Fibroblast of lung (primary cell): ENCODE measurements at regions not wholly inside any gene's neighbourhood (a gene's known extent, or its start where the extent isn't known, plus 50 kb on each side); places are given as distances from the start of the nearest gene placed in this dataset.

Experiments used
- DNase-seq, 2 donors: peaks; one replicate each; pipeline versions ENCODE4 v3.0.0 to v3.0.0-alpha.2; 2010; ENCODE audit warnings: low read depth in 2 of 2
- H2AFZ ChIP-seq: 2 replicates; pipeline ENCODE4 v1.5.1; 2012; ENCODE audit warnings: low read length, control low read depth, inconsistent platforms
- H3K27ac ChIP-seq: 2 replicates; pipeline ENCODE4 v1.5.1; 2011; ENCODE audit warnings: low read length, control low read depth; ENCODE audit not compliant: insufficient read depth
- H3K27me3 ChIP-seq: 2 replicates; pipeline ENCODE4 v1.5.1; 2011; ENCODE audit warnings: mild to moderate bottlenecking, low read length; ENCODE audit not compliant: control insufficient read depth, insufficient read depth
- H3K36me3 ChIP-seq: 2 replicates; pipeline ENCODE4 v1.5.1; 2011; ENCODE audit warnings: low read length; ENCODE audit not compliant: control insufficient read depth, insufficient read depth
- H3K4me1 ChIP-seq: 2 replicates; pipeline ENCODE4 v1.5.1; 2011; ENCODE audit warnings: low read length; ENCODE audit not compliant: control insufficient read depth, insufficient read depth; ENCODE audit errors: extremely low read depth
- H3K4me2 ChIP-seq: 2 replicates; pipeline ENCODE4 v1.5.1; 2011; ENCODE audit warnings: low read length, control low read depth; ENCODE audit not compliant: insufficient read depth; ENCODE audit errors: extremely low read depth
- H3K4me3 ChIP-seq, 4 experiments: fragments of 200-600 bp in 1 of 4; sonication (generic) in 1 of 4; replicated peaks in 1 of 4; 2 replicates each; pipeline ENCODE4 v1.5.1; 2011 to 2016; ENCODE audit warnings: low read length in 4 of 4, low read depth in 3 of 4, mild to moderate bottlenecking in 3 of 4, control low read depth in 2 of 4, inconsistent platforms in 1 of 4, mixed read lengths in 1 of 4; ENCODE audit not compliant: insufficient read depth in 1 of 4; ENCODE audit errors: control extremely low read depth in 1 of 4
- H3K79me2 ChIP-seq: 2 replicates; pipeline ENCODE4 v1.5.1; 2012; ENCODE audit warnings: mild to moderate bottlenecking, low read length, inconsistent platforms; ENCODE audit not compliant: control insufficient read depth, insufficient read depth
- H3K9ac ChIP-seq: 2 replicates; pipeline ENCODE4 v1.5.1; 2011; ENCODE audit warnings: mild to moderate bottlenecking, low read length, control low read depth; ENCODE audit not compliant: insufficient read depth
- H3K9me3 ChIP-seq: 2 replicates; pipeline ENCODE4 v1.5.1; 2012; ENCODE audit warnings: low read depth, low read length; ENCODE audit not compliant: control insufficient read depth, insufficient read depth
- H4K20me1 ChIP-seq: 2 replicates; pipeline ENCODE4 v1.5.1; 2011; ENCODE audit warnings: low read length; ENCODE audit not compliant: control insufficient read depth, insufficient read depth; ENCODE audit errors: extremely low read depth
- CTCF ChIP-seq, 2 donors: IDR thresholded peaks in 1 of 2; conservative IDR thresholded peaks in 1 of 2; 1 replicate in 1 of 2; 2 replicates in 1 of 2; pipeline ENCODE4 v1.5.1; 2011 to 2012; ENCODE audit warnings: low read length in 2 of 2, control low read depth in 1 of 2, inconsistent platforms in 1 of 2, low read depth in 1 of 2, mild to moderate bottlenecking in 1 of 2
- EZH2 ChIP-seq: IDR thresholded peaks from 2 replicates; pipeline ENCODE4 v1.5.1; 2012; ENCODE audit warnings: low read length, control low read depth, mild to moderate bottlenecking; ENCODE audit errors: missing control alignments

- Histone ChIP-seq H3K4me2 (no peak overlapping the region), H4K20me1 (no peaks in the 10 kb centered on the region), H3K27ac (no peak overlapping the region), H3K27me3 (no peaks in the 10 kb centered on the region), H3K36me3 (no peaks in the 10 kb centered on the region), H3K9ac (no peak overlapping the region), H3K9me3 (no peaks in the 10 kb centered on the region), H2AFZ (no peak overlapping the region), H3K4me3 (no peak overlapping the region), H3K79me2 (no peaks in the 10 kb centered on the region), H3K4me1 (no peaks in the 10 kb centered on the region)
- no peak for DNase-seq
- TF ChIP-seq EZH2 (no peak), CTCF (conservative IDR thresholded peaks at IDR 0.05 in 1 of 2, IDR thresholded peaks at IDR 0.05 in 1 of 2; ENCODE audit: low read depth in 1 of 2, low read length in 2 of 2) (no peak)
Observed at GRCh38 chr7:46201961-46202360, 280.9 kb upstream of the IGFBP3 start.

GRCh38 chr7:46198701-46199100 lies 277.6 kb upstream of the IGFBP3 start:
- no peak overlapping the region for H3K4me2 ChIP-seq
- H3K9me3 ChIP-seq = no peaks in the 10 kb centered on the region
- DNase-seq = no peak
- no peaks in the 10 kb centered on the region for H3K27me3 ChIP-seq
- H3K27ac ChIP-seq = no peak overlapping the region
- H3K79me2 ChIP-seq = no peaks in the 10 kb centered on the region
- H3K4me3 ChIP-seq = no peak overlapping the region
- no peaks in the 10 kb centered on the region for H3K36me3 ChIP-seq
- H2AFZ ChIP-seq = no peak overlapping the region
- no peaks in the 10 kb centered on the region for H4K20me1 ChIP-seq
- no peak overlapping the region for H3K9ac ChIP-seq
- no peaks in the 10 kb centered on the region for H3K4me1 ChIP-seq
- TF ChIP-seq CTCF (conservative IDR thresholded peaks at IDR 0.05 in 1 of 2, IDR thresholded peaks at IDR 0.05 in 1 of 2; ENCODE audit: low read depth in 1 of 2, low read length in 2 of 2) (no peak), EZH2 (no peak)

- Histone ChIP-seq H3K79me2 (no peaks in the 10 kb centered on the region), H3K27me3 (no peaks in the 10 kb centered on the region), H4K20me1 (no peaks in the 10 kb centered on the region), H3K4me2 (no peak overlapping the region), H3K4me1 (no peaks in the 10 kb centered on the region), H3K36me3 (no peaks in the 10 kb centered on the region), H3K9ac (no peak overlapping the region), H3K27ac (no peak overlapping the region), H3K4me3 (no peak overlapping the region), H2AFZ (no peak overlapping the region), H3K9me3 (no peaks in the 10 kb centered on the region)
- DNase-seq = no peak
- no peak for TF ChIP-seq CTCF (conservative IDR thresholded peaks at IDR 0.05 in 1 of 2, IDR thresholded peaks at IDR 0.05 in 1 of 2; ENCODE audit: low read depth in 1 of 2, low read length in 2 of 2)
- TF ChIP-seq EZH2 = no peak
Observed at GRCh38 chr7:46197785-46198540, 276.9 kb upstream of the IGFBP3 start.
